K562 (cell line): ENCODE measurements at regions not wholly inside any gene's neighbourhood (a gene's known extent, or its start where the extent isn't known, plus 50 kb on each side); places are given as distances from the start of the nearest gene placed in this dataset.

ENCODE experiments used
- BCOR ChIP-seq: fragments of 450-650 bp; IDR thresholded peaks from 2 replicates; pipeline ENCODE4 v1.6.1; 2016
- GATA2 ChIP-seq: sonication (generic); formaldehyde crosslinking; IDR thresholded peaks from 2 replicates; pipeline ENCODE4 v1.4.0; 2020; ENCODE audit warnings: mild to moderate bottlenecking, missing genetic modification reagents
- ID3 ChIP-seq, 2 experiments: fragments of 250-450 bp in 1 of 2; fragments of 450-650 bp in 1 of 2; sonication (Bioruptor Pico) in 1 of 2; IDR thresholded peaks; 2 replicates each; pipeline versions ENCODE4 v1.6.1 to v1.8.0; 2016 to 2021; ENCODE audit warnings: mild to moderate bottlenecking in 2 of 2, moderate library complexity in 2 of 2, missing compliant biosample characterization in 1 of 2, missing genetic modification characterization in 1 of 2
- NUFIP1 ChIP-seq: fragments of 450-650 bp; IDR thresholded peaks from 2 replicates; pipeline ENCODE4 v1.6.1; 2018; ENCODE audit not compliant: partially characterized antibody
- RAD21 ChIP-seq, 2 experiments: fragments of 250-450 bp in 1 of 2; fragments of 450-650 bp in 1 of 2; sonication (Bioruptor Pico) in 1 of 2; formaldehyde crosslinking in 1 of 2; IDR thresholded peaks in 1 of 2; conservative IDR thresholded peaks in 1 of 2; 2 replicates each; pipeline versions ENCODE4 v1.4.0 to v1.8.0; 2020 to 2022; ENCODE audit warnings: mild to moderate bottlenecking in 2 of 2, moderate library complexity in 1 of 2
- TCF7L2 ChIP-seq: fragments of 150-350 bp; IDR thresholded peaks from 2 replicates; pipeline ENCODE4 v1.6.1; 2016; ENCODE audit warnings: low read depth, mild to moderate bottlenecking, low read length, moderate library complexity
- TCFL5 ChIP-seq: fragments of 250-450 bp; sonication (Bioruptor Pico); conservative IDR thresholded peaks from 2 replicates; pipeline ENCODE4 v1.6.1; 2021; ENCODE audit warnings: mild to moderate bottlenecking, moderate library complexity, matching md5 sums
- ZNF407 ChIP-seq: fragments of 450-650 bp; IDR thresholded peaks from 2 replicates; pipeline ENCODE4 v1.6.1; 2016; ENCODE audit warnings: low read depth

GRCh38 chr16:25370541-25370940, 112.9 kb upstream of the ZKSCAN2 start (continued):
- TF ChIP-seq ZNF407 (no peak), TCF7L2 (no peak), NUFIP1 (no peak), GATA2 (CRISPR knock-in tag) (no peak), RAD21 (CRISPR knock-in tag; conservative IDR thresholded peaks at IDR 0.05 in 1 of 2, IDR thresholded peaks at IDR 0.05 in 1 of 2) (no peak), TCFL5 (CRISPR knock-in tag) (no peak), BCOR (no peak), ID3 (CRISPR knock-in tag; IDR thresholded peaks at IDR 0.05) (no peak), ID3 (tag; IDR thresholded peaks at IDR 0.05) (no peak)
